H1 (cell line): ENCODE measurements at regions not wholly inside any gene's neighbourhood (a gene's known extent, or its start where the extent isn't known, plus 50 kb on each side); places are given as distances from the start of the nearest gene placed in this dataset.

Experiments used
- CTCF ChIA-PET: fragments of 300-600 bp; sonication (Branson Sonifier 250); formaldehyde crosslinking; loops from one replicate; lab custom pipeline; 2021; ENCODE audit not compliant: partially characterized antibody; lab: Charles Lee
- POLR2A ChIA-PET: fragments of 300-600 bp; sonication (Branson Sonifier 250); formaldehyde crosslinking; loops from one replicate; lab custom pipeline; 2021; ENCODE audit warnings: inconsistent platforms; ENCODE audit not compliant: partially characterized antibody; lab: Charles Lee
- DNase-seq, 2 experiments: peaks; one replicate each; pipeline versions ENCODE4 v3.0.0 to v3.0.0-alpha.2; 2010 to 2022; ENCODE audit warnings: low spot score in 2 of 2, low read depth in 1 of 2, mixed read lengths in 1 of 2
- FAIRE-seq: peaks from 2 replicates; lab custom pipeline; 2011; peaks lifted over from hg19 to GRCh38; lab: Jason Lieb, UNC
- H2AFZ ChIP-seq: 2 replicates; pipeline ENCODE4 v1.8.1; 2012; ENCODE audit warnings: low read length, inconsistent platforms
- H2AK5ac ChIP-seq: 2 replicates; pipeline ENCODE4 v1.6.1; 2013; ENCODE audit warnings: low read depth, low read length
- H2BK120ac ChIP-seq: replicated peaks from 2 replicates; pipeline ENCODE3; 2013; ENCODE audit warnings: low read depth, low read length, inconsistent platforms
- H2BK12ac ChIP-seq: 2 replicates; pipeline ENCODE4 v1.6.1; 2013; ENCODE audit warnings: low read depth, low read length
- H2BK15ac ChIP-seq: 2 replicates; pipeline ENCODE4 v1.6.1; 2013; ENCODE audit warnings: low read length
- H2BK20ac ChIP-seq: 2 replicates; pipeline ENCODE4 v1.6.1; 2013; ENCODE audit warnings: low read length
- H2BK5ac ChIP-seq: 2 replicates; pipeline ENCODE4 v1.6.1; 2013; ENCODE audit warnings: low read depth, low read length
- H3K14ac ChIP-seq: 2 replicates; pipeline ENCODE4 v1.6.1; 2013; ENCODE audit warnings: inconsistent platforms; ENCODE audit not compliant: insufficient read length
- H3K18ac ChIP-seq: 2 replicates; pipeline ENCODE4 v1.6.1; 2013; ENCODE audit warnings: low read length; ENCODE audit errors: extremely low read depth
- H3K23ac ChIP-seq: 2 replicates; pipeline ENCODE4 v1.6.1; 2013; ENCODE audit warnings: inconsistent platforms; ENCODE audit not compliant: insufficient read length
- H3K23me2 ChIP-seq: 2 replicates; pipeline ENCODE4 v1.6.1; 2013; ENCODE audit warnings: low read depth, low read length
- H3K27ac ChIP-seq: 2 replicates; pipeline ENCODE4 v1.6.1; 2011; ENCODE audit warnings: low read depth, low read length, inconsistent platforms
- H3K27me3 ChIP-seq, 4 experiments: replicated peaks in 1 of 4; 1 replicate in 1 of 4; 2 replicates in 3 of 4; pipeline versions ENCODE4 v1.6.1 to v1.8.1; 2011 to 2013; ENCODE audit warnings: low read length in 3 of 4, mild to moderate bottlenecking in 3 of 4, inconsistent platforms in 2 of 4, mixed read lengths in 2 of 4, moderate library complexity in 1 of 4; ENCODE audit not compliant: control insufficient read depth in 3 of 4, insufficient read depth in 3 of 4; ENCODE audit errors: extremely low read depth in 1 of 4
- H3K36me3 ChIP-seq, 4 experiments: 2 replicates each; pipeline versions ENCODE4 v1.6.1 to v1.8.1; 2011 to 2013; ENCODE audit warnings: mild to moderate bottlenecking in 4 of 4, low read length in 3 of 4, moderate library complexity in 2 of 4, control low read depth in 1 of 4, inconsistent platforms in 1 of 4; ENCODE audit not compliant: insufficient read depth in 4 of 4, control insufficient read depth in 2 of 4
- H3K4ac ChIP-seq: replicated peaks from 2 replicates; pipeline ENCODE3; 2013; ENCODE audit warnings: low read length, low read depth, mixed read lengths, inconsistent platforms; ENCODE audit not compliant: insufficient read length
- H3K4me1 ChIP-seq, 4 experiments: replicated peaks in 1 of 4; 1 replicate in 1 of 4; 2 replicates in 3 of 4; pipeline versions ENCODE4 v1.6.1 to v1.8.1; 2011 to 2013; ENCODE audit warnings: low read length in 3 of 4, inconsistent platforms in 2 of 4, mixed read lengths in 1 of 4; ENCODE audit not compliant: insufficient read depth in 4 of 4, control insufficient read depth in 3 of 4
- H3K4me2 ChIP-seq, 2 experiments: 2 replicates each; pipeline versions ENCODE4 v1.6.1 to v1.8.1; 2011 to 2013; ENCODE audit warnings: low read depth in 2 of 2, low read length in 2 of 2, control low read depth in 1 of 2, inconsistent platforms in 1 of 2, mild to moderate bottlenecking in 1 of 2; ENCODE audit not compliant: insufficient read depth in 1 of 2
- H3K4me3 ChIP-seq, 4 experiments: fragments of 200-600, 300-600 bp in 1 of 4; sonication (generic), shearing (Covaris generic), sonication (Bioruptor Twin) in 1 of 4; 2 replicates each; pipeline versions ENCODE4 v1.5.1 to v1.8.1; 2011 to 2016; ENCODE audit warnings: low read length in 4 of 4, low read depth in 3 of 4, control low read depth in 2 of 4, inconsistent platforms in 2 of 4, mild to moderate bottlenecking in 2 of 4, mixed read lengths in 1 of 4, moderate library complexity in 1 of 4; ENCODE audit not compliant: insufficient read depth in 2 of 4; ENCODE audit errors: extremely low read depth in 1 of 4
- H3K56ac ChIP-seq: replicated peaks from 2 replicates; pipeline ENCODE3; 2013; ENCODE audit warnings: low read depth, mild to moderate bottlenecking, mixed read lengths, low read length, inconsistent platforms; ENCODE audit not compliant: insufficient read length
- H3K79me1 ChIP-seq: 2 replicates; pipeline ENCODE4 v1.6.1; 2013; ENCODE audit warnings: low read depth, low read length, control low read depth
- H3K79me2 ChIP-seq, 2 experiments: 2 replicates each; pipeline versions ENCODE4 v1.6.1 to v1.8.1; 2012 to 2013; ENCODE audit warnings: low read length in 2 of 2, mild to moderate bottlenecking in 2 of 2, inconsistent platforms in 1 of 2; ENCODE audit not compliant: insufficient read depth in 2 of 2, control insufficient read depth in 1 of 2
- H3K9ac ChIP-seq, 4 experiments: replicated peaks in 1 of 4; 1 replicate in 1 of 4; 2 replicates in 3 of 4; pipeline versions ENCODE4 v1.6.1 to v1.8.1; 2011 to 2013; ENCODE audit warnings: low read depth in 3 of 4, low read length in 3 of 4, control low read depth in 2 of 4, mild to moderate bottlenecking in 2 of 4, moderate library complexity in 2 of 4, inconsistent platforms in 1 of 4; ENCODE audit errors: extremely low read depth in 1 of 4
- H3K9me3 ChIP-seq, 2 experiments: 2 replicates each; pipeline versions ENCODE4 v1.6.1 to v1.8.1; 2012 to 2013; ENCODE audit warnings: mild to moderate bottlenecking in 2 of 2, moderate library complexity in 2 of 2, control low read depth in 1 of 2, inconsistent platforms in 1 of 2, low read depth in 1 of 2, low read length in 1 of 2, mixed read lengths in 1 of 2; ENCODE audit not compliant: insufficient read depth in 2 of 2
- H4K20me1 ChIP-seq, 2 experiments: replicated peaks in 1 of 2; 2 replicates each; pipeline versions ENCODE3 to v1.8.1; 2011 to 2013; ENCODE audit warnings: inconsistent platforms in 2 of 2, low read length in 2 of 2, mild to moderate bottlenecking in 1 of 2; ENCODE audit not compliant: insufficient read depth in 2 of 2, control insufficient read depth in 1 of 2
- H4K5ac ChIP-seq: 2 replicates; pipeline ENCODE4 v1.6.1; 2013; ENCODE audit warnings: low read length, low read depth, mixed read lengths, inconsistent platforms; ENCODE audit not compliant: insufficient read length
- H4K8ac ChIP-seq: 2 replicates; pipeline ENCODE4 v1.8.0; 2013; ENCODE audit warnings: mild to moderate bottlenecking, moderate library complexity, low read length, inconsistent platforms; ENCODE audit not compliant: insufficient read depth; ENCODE audit errors: extremely low read depth
- H4K91ac ChIP-seq: replicated peaks from 2 replicates; pipeline ENCODE3; 2013; ENCODE audit warnings: low read length, mixed read lengths, inconsistent platforms; ENCODE audit not compliant: insufficient read length
- CTCF ChIP-seq, 3 experiments: IDR thresholded peaks; 1 replicate in 2 of 3; 2 replicates in 1 of 3; pipeline versions ENCODE4 v1.5.1 to v1.6.1; 2011; ENCODE audit warnings: low read length in 3 of 3, mild to moderate bottlenecking in 3 of 3, inconsistent platforms in 2 of 3, low read depth in 1 of 3, moderate library complexity in 1 of 3; ENCODE audit not compliant: insufficient read depth in 1 of 3; ENCODE audit errors: control extremely low read depth in 1 of 3
- KDM5A ChIP-seq: fragments of 200-600 bp; IDR thresholded peaks from 2 replicates; pipeline ENCODE4 v1.7.1; 2012; ENCODE audit warnings: mild to moderate bottlenecking, low read length, inconsistent platforms, mixed read lengths
- POU5F1 ChIP-seq: IDR thresholded peaks from 2 replicates; pipeline ENCODE4 v1.6.1; 2011; ENCODE audit warnings: low read depth, mild to moderate bottlenecking, low read length, moderate library complexity
- RAD21 ChIP-seq, 2 experiments: IDR thresholded peaks in 1 of 2; conservative IDR thresholded peaks in 1 of 2; 2 replicates each; pipeline ENCODE4 v1.6.1; 2011; ENCODE audit warnings: low read depth in 2 of 2, low read length in 2 of 2, improper control_type of control experiment in 1 of 2, inconsistent platforms in 1 of 2, mild to moderate bottlenecking in 1 of 2, moderate library complexity in 1 of 2
- WGBS, 2 experiments: shearing (Covaris generic) in 1 of 2; methylation state at CpG; one replicate each; pipeline versions ENCODE4 v1.1.6 to v1.1.7; 2013 to 2015; ENCODE audit warnings: low lambda C conversion rate in 2 of 2, mixed read lengths in 2 of 2, inconsistent platforms in 1 of 2, low coverage in 1 of 2, missing lambda C conversion rate in 1 of 2; ENCODE audit not compliant: insufficient replicate concordance in 2 of 2, insufficient coverage in 1 of 2, insufficient read length in 1 of 2; ENCODE audit errors: extremely low coverage in 1 of 2, missing lambda C conversion rate in 1 of 2; 5-methylcytosine and 5-hydroxymethylcytosine counted together

- no peak for DNase-seq
- Histone ChIP-seq H4K91ac (no peak overlapping the region), H3K79me1 (no peaks in the 10 kb centered on the region), H3K14ac (no peak overlapping the region), H2AFZ (no peak overlapping the region), H4K8ac (no peak overlapping the region), H2BK5ac (no peak overlapping the region), H3K4me2 (no peak overlapping the region), H3K9me3 (peaks cover 7 to 9% of the 10 kb centered on the region in 2 experiments; a peak in 1 of 4 replicates), H2BK12ac (no peak overlapping the region), H3K23ac (no peak overlapping the region), H2BK15ac (no peak overlapping the region), H3K27me3 (no peaks in the 10 kb centered on the region), H3K36me3 (no peaks in the 10 kb centered on the region), H3K4me1 (no peaks in the 10 kb centered on the region), H3K56ac (no peak overlapping the region), H2BK20ac (no peak overlapping the region), H3K4ac (no peak overlapping the region), H3K9ac (no peak overlapping the region), H2AK5ac (no peak overlapping the region), H3K4me3 (no peak overlapping the region), H2BK120ac (no peak overlapping the region), H3K79me2 (no peaks in the 10 kb centered on the region), H4K20me1 (no peaks in the 10 kb centered on the region), H3K27ac (no peak overlapping the region), H3K23me2 (no peaks in the 10 kb centered on the region), H4K5ac (no peak overlapping the region), H3K18ac (no peak overlapping the region)
- no peak for TF ChIP-seq POU5F1
- TF ChIP-seq CTCF (IDR thresholded peaks at IDR 0.05; ENCODE audit: control extremely low read depth in 1 of 3, insufficient read depth in 1 of 3, low read depth in 1 of 3, low read length in 3 of 3): peak in 2 of 3 experiments; percentile 68 to 71; a peak in 3 of 4 replicates
- peak; percentile 91 to 94 for TF ChIP-seq RAD21 (IDR thresholded peaks at IDR 0.05 in 1 of 2, conservative IDR thresholded peaks at IDR 0.05 in 1 of 2; ENCODE audit: low read depth in 2 of 2, low read length in 2 of 2)
- no peak for TF ChIP-seq KDM5A
- ChIA-PET CTCF (interaction anchor here (0.7 to 3.1 kb wide), 28 partner anchors 9 to 1181 kb away, joined by 3 to 16 read pairs (median 3); no protein-coding TSS in a partner anchor), POLR2A (no interaction called here)
- WGBS, 2 experiments: 42% methylated on average over 2 of the region's 2 CpGs; no CpG with 5 or more reads in 1 of the 2 experiments
- FAIRE-seq: peak; percentile 39
Observed at GRCh38 chr5:162227075-162227474, 159.5 kb downstream of the GABRG2 start.
